B cell (primary cell): ENCODE measurements at regions not wholly inside any gene's neighbourhood (a gene's known extent, or its start where the extent isn't known, plus 50 kb on each side); places are given as distances from the start of the nearest gene placed in this dataset.
"Not testable (repeated sequence)": the region's sequence is repeated elsewhere in the genome, so short reads cannot be mapped to it uniquely, and the experiment has no call there.

Experiments used
- ATAC-seq: fragments of 200-7000 bp; cut with Tn5 transposase; one replicate; pipeline ENCODE4 v1.10.0; 2021; ENCODE audit warnings: low read depth, mild to moderate bottlenecking, moderate number of reproducible peaks, moderate library complexity
- CTCF ChIA-PET: fragments of 350-600 bp; sonication (Branson Sonifier 250); formaldehyde crosslinking; loops from one replicate; lab custom pipeline; 2021; ENCODE audit warnings: antibody characterized with exemption, inconsistent platforms; lab: Charles Lee
- POLR2A ChIA-PET: fragments of 350-600 bp; sonication (Branson Sonifier 250); formaldehyde crosslinking; loops from one replicate; lab custom pipeline; 2021; ENCODE audit warnings: antibody characterized with exemption; lab: Charles Lee
- DNase-seq: peaks from one replicate; pipeline ENCODE4 v3.0.0; 2013
- H2AFZ ChIP-seq: 2 replicates; pipeline ENCODE4 v1.6.1; 2012; ENCODE audit warnings: mild to moderate bottlenecking, low read depth, low read length; ENCODE audit not compliant: insufficient read depth, poor library complexity, severe bottlenecking
- H3K27ac ChIP-seq, 2 donors: 1 replicate in 1 of 2; 2 replicates in 1 of 2; pipeline ENCODE4 v1.5.1; 2012 to 2013; ENCODE audit warnings: low read length in 2 of 2, mild to moderate bottlenecking in 2 of 2, moderate library complexity in 1 of 2
- H3K27me3 ChIP-seq, 4 experiments: fragments of 200-600 bp in 1 of 4; sonication (generic) in 1 of 4; replicated peaks in 1 of 4; 1 replicate in 2 of 4; 2 replicates in 2 of 4; pipeline versions ENCODE4 v1.6.1 to v1.7.0; 2013 to 2016; ENCODE audit warnings: low read length in 3 of 4, mild to moderate bottlenecking in 2 of 4, mixed read lengths in 1 of 4, moderate library complexity in 1 of 4; ENCODE audit not compliant: insufficient read depth in 4 of 4, control insufficient read depth in 3 of 4; ENCODE audit errors: control extremely low read depth in 1 of 4
- H3K36me3 ChIP-seq, 2 experiments: replicated peaks in 1 of 2; 1 replicate in 1 of 2; 2 replicates in 1 of 2; pipeline versions ENCODE4 v1.6.1 to v1.7.1; 2013; ENCODE audit warnings: low read length in 1 of 2; ENCODE audit not compliant: insufficient read depth in 2 of 2, control insufficient read depth in 1 of 2; ENCODE audit errors: control extremely low read depth in 1 of 2, extremely low read depth in 1 of 2
- H3K4me1 ChIP-seq, 2 donors: fragments of 200-600 bp in 1 of 2; sonication (generic) in 1 of 2; 1 replicate in 1 of 2; 2 replicates in 1 of 2; pipeline versions ENCODE4 v1.5.1 to v1.6.1; 2013 to 2017; ENCODE audit warnings: low read length in 2 of 2; ENCODE audit not compliant: control insufficient read depth in 2 of 2, insufficient read depth in 2 of 2
- H3K4me2 ChIP-seq: replicated peaks from 2 replicates; pipeline ENCODE3; 2012; ENCODE audit warnings: mild to moderate bottlenecking, low read depth, low read length; ENCODE audit not compliant: poor library complexity, severe bottlenecking
- H3K4me3 ChIP-seq, 5 experiments: fragments of 200-600 bp in 1 of 5; sonication (generic) in 1 of 5; 1 replicate in 3 of 5; 2 replicates in 2 of 5; pipeline versions ENCODE4 v1.5.1 to v1.7.0; 2011 to 2016; ENCODE audit warnings: low read length in 4 of 5, mild to moderate bottlenecking in 4 of 5, low read depth in 2 of 5, control low read depth in 1 of 5, moderate library complexity in 1 of 5; ENCODE audit not compliant: insufficient read depth in 1 of 5; ENCODE audit errors: control extremely low read depth in 1 of 5, extremely low read depth in 1 of 5
- H3K79me2 ChIP-seq: fragments of 200-600 bp; sonication (generic); one replicate; pipeline ENCODE4 v1.6.0; 2016; ENCODE audit warnings: low read length; ENCODE audit not compliant: control insufficient read depth, insufficient read depth
- H3K9ac ChIP-seq: fragments of 200-600 bp; sonication (generic); 2 replicates; pipeline ENCODE4 v1.6.1; 2017; ENCODE audit warnings: mild to moderate bottlenecking, low read length, moderate library complexity
- H3K9me3 ChIP-seq, 3 donors: one replicate each; pipeline versions ENCODE4 v1.6.1 to v1.7.1; 2013; ENCODE audit warnings: low read length in 2 of 3; ENCODE audit not compliant: control insufficient read depth in 2 of 3, insufficient read depth in 1 of 3; ENCODE audit errors: control extremely low read depth in 1 of 3
- H4K20me1 ChIP-seq: 2 replicates; pipeline ENCODE4 v1.6.0; 2012; ENCODE audit warnings: mild to moderate bottlenecking, low read length; ENCODE audit not compliant: insufficient read depth, control insufficient read depth, poor library complexity, severe bottlenecking
- H3K27ac Mint-ChIP-seq: one replicate; pipeline ENCODE4 v1.8.0; 2021; ENCODE audit warnings: mixed read lengths
- H3K27me3 Mint-ChIP-seq: one replicate; pipeline ENCODE4 v1.8.0; 2021; ENCODE audit warnings: mixed read lengths
- H3K4me1 Mint-ChIP-seq: one replicate; pipeline ENCODE4 v1.8.0; 2021; ENCODE audit warnings: mixed read lengths
- H3K4me3 Mint-ChIP-seq: one replicate; pipeline ENCODE4 v1.8.0; 2021; ENCODE audit warnings: mixed read lengths
- H3K9me3 Mint-ChIP-seq: one replicate; pipeline ENCODE4 v1.8.0; 2022; ENCODE audit warnings: mixed read lengths; ENCODE audit not compliant: insufficient read depth
- CTCF ChIP-seq: fragments of 200-600 bp; IDR thresholded peaks from one replicate; pipeline ENCODE4 v1.8.0; 2022; ENCODE audit warnings: antibody characterized with exemption, mild to moderate bottlenecking
- EZH2 ChIP-seq: IDR thresholded peaks from 2 replicates; pipeline ENCODE4 v1.6.1; 2012; ENCODE audit warnings: borderline replicate concordance, low read depth, mild to moderate bottlenecking, moderate library complexity, low read length; ENCODE audit not compliant: insufficient read depth, poor library complexity, severe bottlenecking
- WGBS: methylation state at CpG from one replicate; pipeline ENCODE4 v1.1.5; 2013; ENCODE audit warnings: missing lambda C conversion rate; ENCODE audit not compliant: insufficient coverage; 5-methylcytosine and 5-hydroxymethylcytosine counted together
- intact Hi-C: fragments of 100-400 bp; cut with micrococcal nuclease; formaldehyde crosslinking; loops from one replicate; pipeline ENCODE4 v1.10.0; 2022

- H3K27me3 Mint-ChIP-seq, result peaks cover 41% of the 10 kb centered on the region
- WGBS, result 80% methylated on average over 1 of the region's 3 CpGs
- no peaks in the 10 kb centered on the region for H3K36me3 ChIP-seq
- no peak for ATAC-seq
- no peak overlapping the region for H3K4me2 ChIP-seq
- TF ChIP-seq CTCF, result no peak
- TF ChIP-seq EZH2, result no peak
- H3K27me3 ChIP-seq, result peaks cover 0 to 4% (median 0%) of the 10 kb centered on the region in 4 experiments
- ChIA-PET POLR2A (no interaction called here), CTCF (interaction anchor here (2.0 to 2.6 kb wide), 2 partner anchors 9 to 13 kb away, joined by 4 to 7 read pairs; no protein-coding TSS in a partner anchor)
- H3K27ac ChIP-seq, result no peak overlapping the region
- H3K4me3 Mint-ChIP-seq, result no peak overlapping the region
- no peak for DNase-seq
- no peaks in the 10 kb centered on the region for H3K79me2 ChIP-seq
- H2AFZ ChIP-seq, result no peak overlapping the region
- H3K9ac ChIP-seq, result no peak overlapping the region
- no peak overlapping the region for H3K4me3 ChIP-seq
- H4K20me1 ChIP-seq, result no peaks in the 10 kb centered on the region
- no peaks in the 10 kb centered on the region for H3K4me1 Mint-ChIP-seq
- no peak overlapping the region for H3K27ac Mint-ChIP-seq
- no peaks in the 10 kb centered on the region for H3K9me3 Mint-ChIP-seq
- no peaks in the 10 kb centered on the region for H3K4me1 ChIP-seq
- no peaks in the 10 kb centered on the region for H3K9me3 ChIP-seq
- intact Hi-C loops, result no loop called here
These were observed 242.7 kb upstream of the PRSS1 start for GRCh38 chr7:142506601-142507000.

GRCh38 chr7:142503949-142504348 lies 245.3 kb upstream of the PRSS1 start:
- H3K27me3 Mint-ChIP-seq, result peaks cover 32% of the 10 kb centered on the region
- H3K79me2 ChIP-seq, H3K4me1 ChIP-seq, H3K9ac ChIP-seq, DNase-seq, H3K36me3 ChIP-seq, H2AFZ ChIP-seq, POLR2A ChIA-PET, H3K9me3 ChIP-seq, H4K20me1 ChIP-seq, H3K9me3 Mint-ChIP-seq, H3K4me2 ChIP-seq, intact Hi-C loops, H3K27ac Mint-ChIP-seq, H3K4me1 Mint-ChIP-seq, H3K4me3 ChIP-seq, ATAC-seq, H3K4me3 Mint-ChIP-seq, H3K27ac ChIP-seq, H3K27me3 ChIP-seq, CTCF ChIA-PET: not testable (repeated sequence)
- WGBS, result 94% methylated on average over 2 of the region's 8 CpGs
